ENCODE measurements at regions not wholly inside any gene's neighbourhood (a gene's known extent, or its start where the extent isn't known, plus 50 kb on each side); places are given as distances from the start of the nearest gene placed in this dataset.

GRCh38 chr2:38129987-38130386 is 54.0 kb upstream of the CYP1B1 start:
- no peak overlapping the region for H3K4me2 ChIP-seq (ENCODE audit: insufficient read depth, insufficient read length, low read length)
- H3K27ac Mint-ChIP-seq, result no peak overlapping the region
- no peaks in the 10 kb centered on the region for H3K27me3 ChIP-seq (ENCODE audit: insufficient read depth, low read length)
- no CpG with 5 or more reads among the region's 3 CpGs for WGBS (ENCODE audit: extremely low coverage, insufficient read length, low lambda C conversion rate)
- H2BK12ac ChIP-seq (ENCODE audit: insufficient read length, low read depth, low read length), result no peak overlapping the region
- no peak overlapping the region for H4K8ac ChIP-seq (replicated peaks; ENCODE audit: insufficient read length, low read depth, low read length)
- no peak overlapping the region for H3K4ac ChIP-seq (ENCODE audit: low read depth, low read length)
- no peak overlapping the region for H2AFZ ChIP-seq (ENCODE audit: low read length)
- H3K27ac ChIP-seq (ENCODE audit: insufficient read length, low read depth, low read length), result no peak overlapping the region
- no peaks in the 10 kb centered on the region for H3K4me1 Mint-ChIP-seq
- H3K14ac ChIP-seq (ENCODE audit: insufficient read depth, low read length), result no peak overlapping the region
- no peak overlapping the region for H2BK5ac ChIP-seq (ENCODE audit: insufficient read length, low read length)
- H3K79me2 ChIP-seq (ENCODE audit: insufficient read depth, low read length), result no peaks in the 10 kb centered on the region
- H3K23me2 ChIP-seq (ENCODE audit: insufficient read length, low read depth, low read length, poor library complexity, severe bottlenecking), result no peaks in the 10 kb centered on the region
- H3K9ac ChIP-seq (ENCODE audit: extremely low read depth, insufficient read length, low read length), result no peak overlapping the region
- H3K18ac ChIP-seq (ENCODE audit: insufficient read length, low read depth, low read length), result no peak overlapping the region
- no peak overlapping the region for H2BK20ac ChIP-seq (ENCODE audit: low read depth, low read length, poor library complexity, severe bottlenecking)
- no peak overlapping the region for H4K91ac ChIP-seq (ENCODE audit: insufficient read length, low read depth, low read length)
- H3K23ac ChIP-seq (ENCODE audit: insufficient read length, low read depth, low read length), result no peak overlapping the region
- no peak for TF ChIP-seq CTCF (conservative IDR thresholded peaks at IDR 0.05)
- no peak overlapping the region for H3K4me3 Mint-ChIP-seq
- no peak for DNase-seq
- peaks cover 3% of the 10 kb centered on the region for H3K27me3 Mint-ChIP-seq (ENCODE audit: low read depth)
- H2BK120ac ChIP-seq (ENCODE audit: low read depth, low read length, poor library complexity, severe bottlenecking), result no peak overlapping the region
- no peak overlapping the region for H3K56ac ChIP-seq (ENCODE audit: insufficient read length, low read depth, low read length)
- H3K9me3 Mint-ChIP-seq, result peaks cover 31 to 32% of the 10 kb centered on the region in 2 experiments
- no peak overlapping the region for H2AK5ac ChIP-seq (ENCODE audit: insufficient read length, low read length)
- no peaks in the 10 kb centered on the region for H3K4me1 ChIP-seq (ENCODE audit: insufficient read depth, low read length)
- H3K79me1 ChIP-seq (ENCODE audit: insufficient read depth, low read depth, low read length, poor library complexity, severe bottlenecking), result no peaks in the 10 kb centered on the region
- H3K36me3 Mint-ChIP-seq (ENCODE audit: insufficient read depth in 1 of 3, low read depth in 3 of 3), result peaks cover 19 to 26% (median 22%) of the 10 kb centered on the region in 3 experiments
- no peak overlapping the region for H3T11ph ChIP-seq (ENCODE audit: low read length)
- H4K5ac ChIP-seq (ENCODE audit: insufficient read length, low read depth, low read length), result no peak overlapping the region
- no peaks in the 10 kb centered on the region for H4K20me1 ChIP-seq (ENCODE audit: control insufficient read depth, insufficient read depth, insufficient read length)
- no peak overlapping the region for H2BK15ac ChIP-seq (ENCODE audit: low read depth, low read length)
- peaks cover 10% of the 10 kb centered on the region for H3K9me3 ChIP-seq (ENCODE audit: control insufficient read depth, low read depth, low read length)
